ENCODE measurements at regions not wholly inside any gene's neighbourhood (a gene's known extent, or its start where the extent isn't known, plus 50 kb on each side); places are given as distances from the start of the nearest gene placed in this dataset.

- TF ChIP-seq, protein P1, sequence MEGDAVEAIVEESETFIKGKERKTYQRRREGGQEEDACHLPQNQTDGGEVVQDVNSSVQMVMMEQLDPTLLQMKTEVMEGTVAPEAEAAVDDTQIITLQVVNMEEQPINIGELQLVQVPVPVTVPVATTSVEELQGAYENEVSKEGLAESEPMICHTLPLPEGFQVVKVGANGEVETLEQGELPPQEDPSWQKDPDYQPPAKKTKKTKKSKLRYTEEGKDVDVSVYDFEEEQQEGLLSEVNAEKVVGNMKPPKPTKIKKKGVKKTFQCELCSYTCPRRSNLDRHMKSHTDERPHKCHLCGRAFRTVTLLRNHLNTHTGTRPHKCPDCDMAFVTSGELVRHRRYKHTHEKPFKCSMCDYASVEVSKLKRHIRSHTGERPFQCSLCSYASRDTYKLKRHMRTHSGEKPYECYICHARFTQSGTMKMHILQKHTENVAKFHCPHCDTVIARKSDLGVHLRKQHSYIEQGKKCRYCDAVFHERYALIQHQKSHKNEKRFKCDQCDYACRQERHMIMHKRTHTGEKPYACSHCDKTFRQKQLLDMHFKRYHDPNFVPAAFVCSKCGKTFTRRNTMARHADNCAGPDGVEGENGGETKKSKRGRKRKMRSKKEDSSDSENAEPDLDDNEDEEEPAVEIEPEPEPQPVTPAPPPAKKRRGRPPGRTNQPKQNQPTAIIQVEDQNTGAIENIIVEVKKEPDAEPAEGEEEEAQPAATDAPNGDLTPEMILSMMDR (IDR thresholded peaks at IDR 0.05): no peak
- TF ChIP-seq POLR2A (IDR thresholded peaks at IDR 0.05) (no peak), EP300 (IDR thresholded peaks at IDR 0.05) (no peak), POLR2AphosphoS5 (IDR thresholded peaks at IDR 0.05) (no peak)
Observed at GRCh38 chr19:30319411-30319810, 52.8 kb upstream of the ZNF536 start.

All from upper lobe of left lung (tissue), 4 donors.